ENCODE measurements at regions not wholly inside any gene's neighbourhood (a gene's known extent, or its start where the extent isn't known, plus 50 kb on each side); places are given as distances from the start of the nearest gene placed in this dataset.
"Not testable (repeated sequence)": the region's sequence is repeated elsewhere in the genome, so short reads cannot be mapped to it uniquely, and the experiment has no call there.

GRCh38 chr10:53521046-53521445 lies 748.5 kb upstream of the MBL2 start:
- no peak for DNase-seq

DNA sequence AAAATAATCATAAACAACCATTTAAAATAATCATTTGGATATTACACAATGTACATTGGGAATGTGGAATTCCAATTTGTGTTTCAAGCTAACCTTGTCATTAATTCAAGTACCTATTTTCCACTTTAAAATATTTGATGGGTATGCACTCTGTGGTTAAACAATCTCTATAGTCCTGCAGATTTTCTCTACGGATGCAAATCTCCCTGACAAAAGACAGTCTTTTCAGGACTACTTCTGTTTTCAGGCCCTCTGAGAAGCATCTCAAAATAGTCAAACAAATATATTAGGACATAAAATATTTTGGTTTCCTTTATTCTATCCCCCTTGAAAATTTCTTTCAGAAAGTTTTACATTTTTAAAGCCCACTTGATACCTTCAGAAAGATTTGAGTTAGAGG lies 735.6 kb upstream of the MBL2 start:
- DNase-seq: no peak

DNA sequence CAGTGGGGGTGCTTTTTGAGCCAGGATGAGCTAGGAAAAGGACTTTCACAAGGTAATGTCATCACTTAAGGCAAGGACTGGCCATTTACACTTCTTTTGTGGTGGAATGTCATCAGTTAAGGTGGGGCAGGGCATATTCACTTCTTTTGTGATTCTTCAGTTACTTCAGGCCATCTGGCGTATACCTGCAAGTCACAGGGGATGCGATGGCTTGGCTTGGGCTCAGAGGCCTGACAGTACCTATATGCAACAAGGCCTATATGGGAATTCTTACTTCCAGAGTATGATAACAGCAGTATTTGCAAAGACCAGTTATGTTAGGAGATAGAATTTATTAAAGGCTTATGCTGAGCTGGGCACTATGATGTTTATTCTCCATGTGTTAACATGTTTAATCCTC lies 731.9 kb upstream of the MBL2 start:
- DNase-seq: not testable (repeated sequence)

GRCh38 chr10:53491774-53492173 lies 719.2 kb upstream of the MBL2 start:
- no peak for DNase-seq

GRCh38 chr10:53490553-53490952 lies 718.0 kb upstream of the MBL2 start:
- DNase-seq: no peak

DNA sequence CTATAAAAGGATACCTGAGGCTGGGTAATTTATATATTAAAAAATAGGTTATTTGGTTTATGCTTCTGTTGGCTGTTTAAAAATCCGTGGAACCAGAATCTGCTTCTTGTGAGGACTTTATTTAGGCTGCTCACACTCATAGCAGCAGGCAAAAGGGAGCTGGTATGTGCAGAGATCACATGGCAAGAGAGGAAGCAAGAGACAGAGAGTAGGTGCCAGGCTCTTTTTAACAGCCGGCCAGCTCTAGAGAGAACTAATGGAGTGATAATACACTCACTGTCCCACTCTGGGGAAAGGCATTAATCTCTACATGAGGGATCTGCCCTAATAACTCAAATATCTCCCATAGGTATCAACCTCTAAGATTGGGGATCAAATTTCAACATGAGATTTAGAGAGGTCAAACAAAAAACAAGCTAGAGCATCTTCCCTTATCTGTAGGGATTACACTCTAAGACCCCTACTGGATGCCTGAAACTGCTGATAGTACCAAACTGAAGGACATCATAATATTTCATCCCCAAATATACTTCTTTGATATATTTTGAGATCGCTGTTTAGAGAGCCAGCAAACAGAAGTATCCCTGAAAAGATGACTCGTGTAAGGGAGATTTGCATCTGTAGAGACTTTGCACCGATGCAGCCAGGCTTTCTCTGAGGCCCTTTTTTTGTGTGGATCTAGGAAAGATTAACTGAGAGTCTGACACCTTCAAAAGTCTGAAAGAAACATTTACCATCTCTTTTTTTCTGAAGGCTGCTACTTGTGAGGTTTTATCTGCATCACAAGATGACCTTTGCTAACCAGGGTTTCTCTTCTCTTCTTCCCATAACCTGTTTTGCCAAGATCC lies 717.0 kb upstream of the MBL2 start:
- DNase-seq: no peak

DNA sequence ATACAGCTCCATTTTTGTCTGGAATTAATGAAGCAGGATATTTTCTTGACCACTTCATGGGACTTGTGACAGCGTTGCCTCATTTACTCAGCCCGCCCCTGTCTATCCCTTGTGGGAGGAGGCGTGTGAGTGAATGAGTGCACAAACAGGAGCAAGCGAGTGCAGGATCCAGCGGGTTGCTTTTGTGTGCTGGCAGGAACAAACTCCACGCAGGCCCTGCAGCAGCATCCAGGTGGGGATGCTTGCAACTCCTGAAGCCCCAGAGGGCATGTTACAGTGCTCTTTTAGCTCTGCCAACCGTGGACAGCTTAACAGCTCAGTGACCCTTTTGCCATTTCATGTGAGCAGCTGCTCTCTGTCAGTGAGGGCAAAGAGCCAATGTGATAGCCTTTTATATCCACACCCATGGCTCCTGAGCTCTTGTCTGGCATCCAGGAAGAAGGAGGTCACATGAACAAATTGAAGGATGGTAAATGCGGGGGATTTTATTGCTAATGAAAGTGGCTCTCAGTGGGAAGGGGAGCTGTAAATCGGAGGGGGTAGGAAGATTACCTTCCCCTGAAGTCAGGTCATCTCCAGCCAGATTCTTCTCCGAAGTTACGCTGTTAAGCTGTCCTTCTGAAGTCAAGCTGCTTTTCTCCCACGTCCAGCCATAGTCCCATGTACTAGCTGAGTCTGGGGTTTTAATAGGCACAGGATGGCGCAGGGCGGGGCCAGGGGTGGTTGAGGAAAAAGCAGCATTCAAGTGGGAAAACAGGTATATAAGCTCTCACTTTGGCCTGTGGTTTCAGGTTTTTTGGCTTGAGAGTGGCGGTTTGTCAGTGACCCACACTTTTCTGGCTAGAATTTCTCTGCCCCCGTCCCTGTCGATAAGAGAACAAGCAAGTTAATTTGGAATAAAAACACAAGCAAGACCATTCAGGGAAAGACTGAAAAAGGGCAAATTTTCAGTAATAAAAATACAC lies 714.7 kb upstream of the MBL2 start:
- no peak for DNase-seq

DNA sequence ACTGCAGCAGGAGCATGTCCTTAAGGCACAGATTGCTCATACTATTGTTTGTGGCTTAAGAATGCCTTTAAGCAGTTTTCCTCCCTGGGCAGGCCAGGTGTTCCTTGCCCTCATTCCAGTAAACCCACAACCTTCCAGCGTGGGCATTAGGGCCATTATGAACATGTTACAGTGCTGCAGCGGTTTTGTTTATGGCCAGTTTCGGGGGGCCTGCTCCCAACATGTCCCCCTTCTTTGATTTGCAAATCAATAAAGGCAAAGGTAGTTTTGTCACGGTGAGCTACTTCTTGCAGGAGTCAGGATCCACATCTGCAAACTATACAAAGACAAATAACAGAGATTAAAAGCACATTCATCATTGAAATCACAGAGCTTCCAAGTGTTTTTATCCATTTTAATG lies 712.8 kb upstream of the MBL2 start:
- DNase-seq: not testable (repeated sequence)

DNA sequence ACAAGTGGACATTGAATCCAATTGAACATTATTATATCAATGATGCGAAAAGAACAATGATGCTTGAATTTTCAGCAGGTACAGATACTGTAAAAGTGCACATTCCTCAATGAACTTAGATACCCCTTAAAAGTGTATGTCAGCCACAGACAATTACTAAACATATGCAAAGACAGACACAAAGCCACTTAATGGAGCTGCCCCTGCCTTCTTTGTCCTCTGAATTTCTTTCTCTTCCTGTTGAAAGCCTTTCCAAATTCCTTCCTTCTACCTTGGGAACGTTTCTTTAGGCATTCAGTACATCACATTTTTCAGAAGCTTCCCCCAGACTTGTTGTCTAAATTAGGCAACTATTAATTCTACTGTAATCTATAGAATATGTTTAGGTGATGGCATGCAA lies 706.8 kb upstream of the MBL2 start:
- no peak for DNase-seq

DNA sequence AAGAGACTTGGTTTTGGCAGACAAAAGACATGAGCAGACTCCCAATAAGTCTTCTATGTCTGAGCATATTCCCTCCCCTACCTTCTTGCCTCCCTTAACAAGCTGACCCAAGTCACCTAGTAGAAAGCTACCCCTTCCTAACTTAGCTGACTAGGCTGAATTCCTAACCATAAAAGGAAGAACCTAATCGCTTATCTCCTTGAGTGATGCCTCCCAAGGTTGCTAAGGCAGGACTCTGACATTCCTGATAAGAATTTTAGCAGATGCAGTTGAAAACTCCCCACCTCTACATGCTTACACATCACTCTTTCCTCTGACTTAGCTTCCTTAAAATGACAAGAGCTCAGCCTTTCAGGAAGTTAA lies 704.7 kb upstream of the MBL2 start:
- DNase-seq: no peak

GRCh38 chr10:53476650-53477312 lies 704.2 kb upstream of the MBL2 start:
- DNase-seq: no peak

- no peak for DNase-seq
Observed at GRCh38 chr10:53469383-53469782, 696.8 kb upstream of the MBL2 start.

- DNase-seq: no peak
Observed at GRCh38 chr10:53463539-53463938, 691.0 kb upstream of the MBL2 start.

GRCh38 chr10:53458007-53458406 lies 685.4 kb upstream of the MBL2 start:
- DNase-seq: no peak

GRCh38 chr10:53453196-53453595 lies 680.6 kb upstream of the MBL2 start:
- DNase-seq: no peak

DNA sequence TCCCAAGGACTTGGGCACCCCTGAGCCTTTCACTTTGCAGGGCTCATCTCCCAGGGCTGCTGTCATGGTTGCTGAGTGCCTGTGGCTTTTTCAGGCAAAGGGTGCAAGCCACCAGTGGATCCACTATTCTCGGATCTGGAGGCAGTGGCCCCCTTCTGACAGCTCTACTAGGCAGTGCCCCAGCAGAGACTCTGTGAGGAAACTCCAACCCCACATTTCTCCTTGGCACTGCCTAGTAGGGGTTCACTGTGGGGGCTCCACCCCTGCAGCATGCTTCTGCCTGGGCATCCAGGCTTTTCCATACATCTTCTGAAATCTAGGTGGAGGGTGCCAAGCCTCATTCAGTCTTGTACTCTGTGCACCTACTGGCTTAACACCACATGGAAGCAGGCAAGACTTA lies 675.0 kb upstream of the MBL2 start:
- DNase-seq: no peak

- no peak for DNase-seq
Observed at GRCh38 chr10:53441843-53442242, 669.3 kb upstream of the MBL2 start.

DNA sequence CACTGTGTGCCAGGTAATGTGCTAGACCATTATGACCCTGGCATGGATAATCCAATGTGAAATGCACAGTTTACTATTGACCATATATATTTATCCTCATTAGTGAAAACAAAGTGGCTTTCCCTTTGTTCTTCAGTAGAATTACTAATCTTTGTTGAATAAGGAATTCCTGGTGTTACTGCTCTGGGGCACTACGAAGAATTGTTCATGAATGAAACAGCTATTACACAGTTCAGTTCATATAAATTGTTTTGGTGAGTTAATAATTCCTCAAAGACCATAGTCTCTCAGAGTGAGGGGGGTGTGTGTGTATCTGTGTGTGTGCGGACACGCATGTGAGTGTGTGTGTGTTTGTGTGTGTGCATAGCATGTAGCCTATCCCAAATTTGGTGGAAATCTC lies 668.0 kb upstream of the MBL2 start:
- no peak for DNase-seq

- DNase-seq: not testable (repeated sequence)
Observed at GRCh38 chr10:53439075-53439474, 666.5 kb upstream of the MBL2 start.

- DNase-seq: no peak
Observed at GRCh38 chr10:53434413-53434812, 661.8 kb upstream of the MBL2 start.

- DNase-seq: no peak
Observed at GRCh38 chr10:53432035-53432434, 659.5 kb upstream of the MBL2 start.

GRCh38 chr10:53430974-53431373 lies 658.4 kb upstream of the MBL2 start:
- DNase-seq: no peak

- no peak for DNase-seq
Observed at GRCh38 chr10:53430127-53430891, 657.7 kb upstream of the MBL2 start.
